ENCODE measurements at regions not wholly inside any gene's neighbourhood (a gene's known extent, or its start where the extent isn't known, plus 50 kb on each side); places are given as distances from the start of the nearest gene placed in this dataset.

DNA sequence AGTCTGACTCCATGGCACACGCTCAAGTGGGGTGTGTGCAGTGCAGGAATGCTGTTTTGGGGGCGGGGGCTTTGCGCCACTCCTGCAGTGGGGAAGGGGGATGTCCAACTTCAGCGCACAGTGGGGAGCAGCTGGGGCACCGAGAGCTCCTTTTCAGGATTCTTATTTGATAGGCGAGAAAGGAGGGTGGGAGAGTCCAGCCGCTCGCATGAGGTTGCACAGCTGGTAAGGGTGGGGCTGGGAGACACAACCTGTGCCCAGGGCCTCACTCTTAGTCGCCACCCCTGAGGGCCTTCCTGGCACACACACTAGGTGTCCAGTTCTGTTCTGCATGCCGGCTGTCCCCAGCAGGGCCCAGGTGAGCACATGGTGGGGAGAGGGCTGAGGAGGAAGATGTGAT lies 190.8 kb downstream of the UQCRFS1 start:
- TF ChIP-seq BHLHE40 (IDR thresholded peaks at IDR 0.05; ENCODE audit: borderline replicate concordance) (no peak), SP1 (IDR thresholded peaks at IDR 0.05) (no peak), L3MBTL2 (conservative IDR thresholded peaks at IDR 0.05) (no peak), SUZ12 (IDR thresholded peaks at IDR 0.05) (no peak), FOXM1 (IDR thresholded peaks at IDR 0.05; ENCODE audit: borderline replicate concordance) (no peak), PKNOX1 (IDR thresholded peaks at IDR 0.05) (no peak), HDGF (IDR thresholded peaks at IDR 0.05; ENCODE audit: borderline replicate concordance) (no peak), ARNT (IDR thresholded peaks at IDR 0.05) (no peak), ZNF384 (IDR thresholded peaks at IDR 0.05) (no peak), NFRKB (IDR thresholded peaks at IDR 0.05) (no peak), FOXK2 (IDR thresholded peaks at IDR 0.05) (no peak), FOXA1 (IDR thresholded peaks at IDR 0.05) (no peak)
